ENCODE measurements at regions not wholly inside any gene's neighbourhood (a gene's known extent, or its start where the extent isn't known, plus 50 kb on each side); places are given as distances from the start of the nearest gene placed in this dataset.

GRCh38 chr18:6602365-6602764, 127.2 kb upstream of the ARHGAP28 start:
- no peak for ATAC-seq
- Mint-ChIP-seq H3K27ac (no peak overlapping the region), H3K9me3 (no peaks in the 10 kb centered on the region), H3K4me3 (no peak overlapping the region), H3K27me3 (ENCODE audit: low read depth) (no peaks in the 10 kb centered on the region), H3K4me1 (peaks cover 20% of the 10 kb centered on the region), H3K36me3 (no peaks in the 10 kb centered on the region)
- DNase-seq (ENCODE audit: low spot score), result no peak
- POLR2A ChIA-PET, result no interaction called here
- CTCF ChIA-PET, result interaction anchor here (1.0 kb wide), 1 partner anchor 28 kb away, joined by 3 read pairs; no protein-coding TSS in a partner anchor
- no peak for TF ChIP-seq CTCF (IDR thresholded peaks at IDR 0.05)
- no peak for TF ChIP-seq ELF4 (CRISPR knock-in tag; IDR thresholded peaks at IDR 0.05; ENCODE audit: low read depth)
- no peak for TF ChIP-seq HMGA2 (CRISPR knock-in tag; IDR thresholded peaks at IDR 0.05)
- no peak for TF ChIP-seq ZBTB21 (CRISPR knock-in tag; IDR thresholded peaks at IDR 0.05; ENCODE audit: borderline replicate concordance)
- no peak for TF ChIP-seq MLX (CRISPR knock-in tag; IDR thresholded peaks at IDR 0.05)
- TF ChIP-seq GRHL2 (CRISPR knock-in tag; IDR thresholded peaks at IDR 0.05; ENCODE audit: insufficient replicate concordance, severe bottlenecking), result no peak
- TF ChIP-seq NR1H2 (CRISPR knock-in tag; IDR thresholded peaks at IDR 0.05), result no peak
- no peak for TF ChIP-seq ATF3 (CRISPR knock-in tag; conservative IDR thresholded peaks at IDR 0.05)
- no peak for TF ChIP-seq SOX15 (CRISPR knock-in tag; IDR thresholded peaks at IDR 0.05)
- no peak for TF ChIP-seq MYBL2 (CRISPR knock-in tag; IDR thresholded peaks at IDR 0.05)
- TF ChIP-seq AR (CRISPR knock-in tag; IDR thresholded peaks at IDR 0.05), result no peak
- no peak for TF ChIP-seq TEAD1 (CRISPR knock-in tag; IDR thresholded peaks at IDR 0.05)
- TF ChIP-seq TEAD4 (CRISPR knock-in tag; IDR thresholded peaks at IDR 0.05), result no peak
- TF ChIP-seq ZNF219 (CRISPR knock-in tag; IDR thresholded peaks at IDR 0.05; ENCODE audit: borderline replicate concordance), result no peak
- no peak for TF ChIP-seq CBFB (CRISPR knock-in tag; IDR thresholded peaks at IDR 0.05; ENCODE audit: low read depth)
- no peak for TF ChIP-seq ZNF416 (CRISPR knock-in tag; IDR thresholded peaks at IDR 0.05)

GRCh38 chr18:6604573-6604941, 125.0 kb upstream of the ARHGAP28 start:
- POLR2A ChIA-PET, result interaction anchor here (0.7 kb wide), 1 partner anchor 54 kb away, joined by 6 read pairs; no protein-coding TSS in a partner anchor
- Mint-ChIP-seq H3K4me3 (no peak overlapping the region), H3K27me3 (ENCODE audit: low read depth) (peaks cover 5% of the 10 kb centered on the region), H3K27ac (no peak overlapping the region), H3K36me3 (peaks cover 2% of the 10 kb centered on the region; the same call in 1 of the 2 replicates), H3K9me3 (peaks cover 7% of the 10 kb centered on the region; the same call in 1 of the 2 replicates), H3K4me1 (peaks cover 36% of the 10 kb centered on the region)
- CTCF ChIA-PET, result interaction anchor here (0.7 to 1.1 kb wide), 3 partner anchors 9 to 1542 kb away, joined by 3 to 4 read pairs (median 3); no protein-coding TSS in a partner anchor
- ATAC-seq (no peak), DNase-seq (ENCODE audit: low spot score) (no peak)
- no peak for TF ChIP-seq CREB1 (CRISPR knock-in tag; IDR thresholded peaks at IDR 0.05)
- TF ChIP-seq FOXP4 (CRISPR knock-in tag; IDR thresholded peaks at IDR 0.05), result no peak
- TF ChIP-seq TP53 (CRISPR knock-in tag; IDR thresholded peaks at IDR 0.05), result no peak
- TF ChIP-seq SP1 (CRISPR knock-in tag; conservative IDR thresholded peaks at IDR 0.05), result no peak
- no peak for TF ChIP-seq IRF2 (CRISPR knock-in tag; IDR thresholded peaks at IDR 0.05; ENCODE audit: borderline replicate concordance, low read depth)
